Common myeloid progenitor, CD34-positive (primary cell): ENCODE measurements at regions not wholly inside any gene's neighbourhood (a gene's known extent, or its start where the extent isn't known, plus 50 kb on each side); places are given as distances from the start of the nearest gene placed in this dataset.

Experiments
- CTCF ChIA-PET: fragments of 350-600 bp; sonication (Branson Sonifier 250); formaldehyde crosslinking; loops from one replicate; lab custom pipeline; 2021; ENCODE audit warnings: antibody characterized with exemption; lab: Charles Lee
- POLR2A ChIA-PET: fragments of 350-600 bp; sonication (Branson Sonifier 250); formaldehyde crosslinking; loops from one replicate; lab custom pipeline; 2021; ENCODE audit warnings: antibody characterized with exemption; lab: Charles Lee
- DNase-seq, 3 donors: peaks; one replicate each; pipeline versions ENCODE4 v3.0.0 to v3.0.0-alpha.2; 2013
- H3K27ac ChIP-seq, 2 experiments: 1 replicate in 1 of 2; 2 replicates in 1 of 2; pipeline ENCODE4 v1.7.0; 2013; ENCODE audit warnings: inconsistent platforms in 2 of 2, low read length in 2 of 2, mild to moderate bottlenecking in 2 of 2, low read depth in 1 of 2, moderate library complexity in 1 of 2; ENCODE audit not compliant: severe bottlenecking in 2 of 2, insufficient read depth in 1 of 2, poor library complexity in 1 of 2
- H3K27me3 ChIP-seq, 5 experiments: replicated peaks in 2 of 5; 1 replicate in 3 of 5; 2 replicates in 2 of 5; pipeline versions ENCODE4 v1.6.1 to v1.7.0; 2013; ENCODE audit warnings: low read length in 4 of 5, mild to moderate bottlenecking in 2 of 5, moderate library complexity in 2 of 5, inconsistent platforms in 1 of 5; ENCODE audit not compliant: insufficient read depth in 5 of 5, control insufficient read depth in 4 of 5
- H3K36me3 ChIP-seq, 4 experiments: 1 replicate in 2 of 4; 2 replicates in 2 of 4; pipeline versions ENCODE4 v1.6.1 to v1.7.0; 2013; ENCODE audit warnings: low read length in 3 of 4, control low read depth in 1 of 4, mild to moderate bottlenecking in 1 of 4; ENCODE audit not compliant: control insufficient read depth in 4 of 4, insufficient read depth in 4 of 4
- H3K4me1 ChIP-seq, 4 experiments: 1 replicate in 3 of 4; 2 replicates in 1 of 4; pipeline versions ENCODE4 v1.6.1 to v1.7.1; 2013; ENCODE audit warnings: low read length in 3 of 4, mild to moderate bottlenecking in 3 of 4, control low read depth in 1 of 4, inconsistent platforms in 1 of 4, moderate library complexity in 1 of 4; ENCODE audit not compliant: control insufficient read depth in 4 of 4, insufficient read depth in 4 of 4; ENCODE audit errors: control extremely low read depth in 1 of 4
- H3K4me3 ChIP-seq, 7 experiments: 1 replicate in 4 of 7; 2 replicates in 3 of 7; pipeline versions ENCODE4 v1.5.1 to v1.7.0; 2013; ENCODE audit warnings: mild to moderate bottlenecking in 7 of 7, low read length in 6 of 7, moderate library complexity in 6 of 7, inconsistent platforms in 2 of 7, low read depth in 2 of 7, control low read depth in 1 of 7; ENCODE audit not compliant: insufficient read depth in 4 of 7, control insufficient read depth in 1 of 7; ENCODE audit errors: extremely low read depth in 1 of 7
- H3K9me3 ChIP-seq, 5 experiments: 1 replicate in 4 of 5; 2 replicates in 1 of 5; pipeline versions ENCODE4 v1.6.1 to v1.7.1; 2013; ENCODE audit warnings: low read length in 4 of 5, mild to moderate bottlenecking in 2 of 5, inconsistent platforms in 1 of 5, low read depth in 1 of 5, moderate library complexity in 1 of 5; ENCODE audit not compliant: control insufficient read depth in 4 of 5, insufficient read depth in 2 of 5; ENCODE audit errors: control extremely low read depth in 1 of 5
- WGBS: methylation state at CpG from one replicate; pipeline ENCODE4 v1.1.5; 2013; ENCODE audit not compliant: insufficient coverage; 5-methylcytosine and 5-hydroxymethylcytosine counted together

DNA sequence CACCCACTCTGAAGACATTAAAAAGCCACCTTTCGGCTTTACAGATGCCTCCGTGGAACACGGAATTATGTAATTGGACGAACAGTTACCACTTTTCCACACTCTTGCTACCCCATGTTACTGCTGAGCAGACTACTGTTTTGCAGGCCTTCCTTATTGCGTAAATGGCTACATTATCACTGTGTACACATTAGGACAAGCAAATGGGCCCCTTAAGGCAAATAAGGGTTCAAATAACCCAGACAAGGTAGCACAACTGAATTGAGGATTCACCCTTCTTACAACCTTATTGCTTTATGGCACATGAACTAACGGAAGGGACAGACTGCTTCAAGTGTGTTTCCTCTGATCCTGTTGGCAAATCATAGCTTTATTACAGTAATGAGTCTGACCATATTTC lies 832.2 kb upstream of the FANCL start:
- H3K27ac ChIP-seq: no peak overlapping the region
- DNase-seq: no peak
- no peaks in the 10 kb centered on the region for H3K27me3 ChIP-seq
- 99% methylated on average over 6 of the region's 6 CpGs for WGBS
- H3K36me3 ChIP-seq: no peaks in the 10 kb centered on the region
- no peaks in the 10 kb centered on the region for H3K4me1 ChIP-seq
- H3K9me3 ChIP-seq: peaks cover 0 to 2% (median 0%) of the 10 kb centered on the region in 5 experiments
- no peak overlapping the region for H3K4me3 ChIP-seq
- CTCF ChIA-PET: no interaction called here
- POLR2A ChIA-PET: no interaction called here

DNA sequence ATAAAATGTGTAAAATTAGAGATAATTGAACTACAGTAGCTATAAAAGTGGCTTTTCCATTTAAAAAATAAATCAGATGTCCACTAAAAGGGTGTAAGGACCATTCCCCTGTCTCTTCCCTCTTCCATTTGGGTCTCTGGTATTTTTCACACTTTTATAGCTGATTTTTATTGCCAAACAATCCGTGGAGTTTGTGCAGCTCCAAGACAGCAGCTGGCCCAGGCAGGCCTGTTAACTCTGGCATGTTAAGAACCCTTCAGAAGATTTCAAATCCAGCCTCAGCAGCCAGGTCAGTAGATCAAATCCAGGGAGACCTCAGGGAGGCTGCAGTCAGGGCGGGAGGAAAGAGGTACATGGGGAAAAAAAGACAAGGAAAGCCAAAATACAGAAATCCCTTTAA lies 827.1 kb upstream of the FANCL start:
- peaks cover 0 to 2% (median 0%) of the 10 kb centered on the region in 5 experiments for H3K9me3 ChIP-seq
- H3K36me3 ChIP-seq: no peaks in the 10 kb centered on the region
- 100% methylated on average over 1 of the region's 2 CpGs for WGBS
- no peaks in the 10 kb centered on the region for H3K4me1 ChIP-seq
- no peaks in the 10 kb centered on the region for H3K27me3 ChIP-seq
- no peak overlapping the region for H3K27ac ChIP-seq
- no peak overlapping the region for H3K4me3 ChIP-seq
- ChIA-PET CTCF (interaction anchor here (1.6 kb wide), 1 partner anchor 43 kb away, joined by 3 read pairs; no protein-coding TSS in a partner anchor), POLR2A (no interaction called here)
- no peak for DNase-seq

DNA sequence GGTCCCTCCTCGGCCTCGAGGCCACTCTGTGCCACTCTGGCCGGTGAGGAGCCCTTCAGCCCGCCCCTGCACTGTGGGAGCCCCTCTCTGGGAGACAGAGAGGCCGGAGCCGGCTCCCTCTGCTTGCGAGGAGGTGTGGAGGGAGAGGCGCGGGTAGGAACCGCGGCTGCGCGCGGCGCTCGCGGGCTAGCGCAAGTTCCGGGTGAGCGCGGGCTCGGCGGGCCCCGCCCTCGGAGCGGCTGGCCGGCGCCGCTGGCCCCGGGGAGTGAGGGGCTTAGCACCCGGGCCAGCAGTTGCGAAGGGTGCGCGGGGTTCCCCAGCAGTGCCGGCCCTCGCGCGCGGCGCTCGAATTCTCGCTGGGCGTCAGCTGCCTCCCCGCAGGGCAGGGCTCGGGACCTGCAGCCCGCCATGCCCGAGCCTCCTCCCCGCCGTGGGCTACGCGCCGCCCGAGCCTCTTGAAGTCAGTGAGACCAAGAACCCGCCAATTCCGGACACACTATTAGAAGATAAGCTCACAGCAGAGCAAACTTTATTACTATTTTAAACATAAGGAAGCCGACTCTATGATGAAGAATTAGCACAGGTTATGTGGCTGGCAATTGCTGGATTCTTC lies 825.8 kb upstream of the FANCL start:
- CTCF ChIA-PET: no interaction called here
- H3K27me3 ChIP-seq: no peaks in the 10 kb centered on the region
- POLR2A ChIA-PET: no interaction called here
- H3K4me1 ChIP-seq: no peaks in the 10 kb centered on the region
- H3K27ac ChIP-seq: no peak overlapping the region
- 97% methylated on average over 40 of the region's 56 CpGs for WGBS
- no peaks in the 10 kb centered on the region for H3K36me3 ChIP-seq
- no peak overlapping the region for H3K4me3 ChIP-seq
- DNase-seq: no peak
- H3K9me3 ChIP-seq: peaks cover 0 to 2% (median 0%) of the 10 kb centered on the region in 5 experiments

DNA sequence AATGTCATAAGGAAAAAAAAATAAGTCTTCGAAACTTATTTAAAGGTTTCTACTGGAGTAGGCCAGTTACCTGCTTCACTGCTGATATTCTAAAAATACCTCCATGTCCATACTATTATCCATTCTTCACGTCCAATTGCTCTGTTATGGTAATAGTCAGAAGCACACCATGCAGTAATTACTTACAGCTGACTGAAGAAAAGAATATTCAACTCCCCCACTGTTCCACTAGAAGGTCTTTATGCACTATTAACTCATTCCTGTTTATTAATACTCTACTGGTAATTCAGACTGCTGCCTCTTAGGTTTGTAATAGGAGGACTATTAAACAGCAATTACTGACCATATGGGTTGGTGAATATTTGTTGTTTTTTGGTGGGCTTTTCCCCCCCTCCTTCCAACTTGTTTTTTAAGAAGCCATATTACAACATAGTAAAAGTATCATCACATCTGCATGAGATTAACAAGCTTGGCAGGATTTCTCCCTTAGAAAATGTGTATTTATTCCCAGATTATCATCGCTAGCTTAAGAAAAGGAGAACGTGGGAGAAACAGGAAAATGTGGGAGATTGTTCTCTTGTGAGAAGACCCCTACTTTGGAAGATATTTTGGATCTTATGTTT lies 806.4 kb upstream of the FANCL start:
- POLR2A ChIA-PET: no interaction called here
- H3K4me1 ChIP-seq: peaks cover 3 to 12% (median 8%) of the 10 kb centered on the region in 4 experiments
- H3K36me3 ChIP-seq: peaks cover 0 to 2% (median 0%) of the 10 kb centered on the region in 4 experiments
- H3K9me3 ChIP-seq: no peaks in the 10 kb centered on the region
- no peak for DNase-seq
- no peaks in the 10 kb centered on the region for H3K27me3 ChIP-seq
- no peak overlapping the region for H3K4me3 ChIP-seq
- H3K27ac ChIP-seq: no peak overlapping the region
- 100% methylated on average over 2 of the region's 4 CpGs for WGBS
- CTCF ChIA-PET: interaction anchor here (1.7 kb wide), 1 partner anchor 9 kb away, joined by 5 read pairs; no protein-coding TSS in a partner anchor

DNA sequence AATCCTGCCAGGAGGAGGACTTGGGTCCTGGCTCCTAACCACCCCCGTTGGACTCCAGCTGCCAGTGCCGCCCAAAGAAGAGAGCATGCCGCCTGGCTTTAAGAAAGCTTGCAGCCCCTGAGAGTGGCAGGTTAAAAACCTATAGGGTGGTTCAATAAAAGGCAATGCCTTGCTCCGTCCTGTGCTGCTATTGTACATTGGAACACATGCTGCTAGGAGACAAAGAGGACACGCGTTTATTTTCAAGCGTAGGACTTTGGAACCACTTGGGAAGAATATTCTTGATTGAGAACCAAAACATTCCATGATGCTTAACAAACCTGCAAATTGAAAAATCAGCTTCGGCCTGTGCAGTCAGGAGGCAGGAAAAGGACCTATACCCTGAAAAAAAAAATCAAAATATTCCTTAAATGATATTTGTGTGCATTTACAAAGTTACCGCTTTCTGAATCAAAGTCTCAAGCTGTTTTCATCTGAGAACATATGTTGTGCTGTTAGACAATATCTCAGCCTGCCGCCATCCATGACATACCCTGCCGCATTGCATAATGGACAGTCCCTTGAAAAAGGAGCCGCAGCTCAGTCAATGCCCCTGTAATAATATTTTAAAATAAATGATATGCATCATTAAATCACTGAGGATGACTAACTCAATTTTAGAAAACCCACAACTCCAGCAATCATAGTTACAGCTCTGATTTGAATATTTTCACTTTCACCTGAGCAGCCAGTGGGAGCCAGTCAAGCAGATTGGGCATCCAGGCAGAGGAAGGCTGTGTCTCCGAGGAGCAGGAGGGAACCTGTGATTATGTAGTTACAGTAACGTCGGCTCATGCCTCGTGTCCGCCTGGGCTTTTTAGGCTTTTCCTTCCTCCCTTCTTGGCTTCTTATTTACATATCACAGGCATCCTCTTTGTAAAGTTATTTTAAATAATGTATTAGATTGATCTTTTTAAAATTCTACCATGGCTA lies 805.6 kb upstream of the FANCL start:
- H3K27me3 ChIP-seq: no peaks in the 10 kb centered on the region
- peaks cover 3 to 12% (median 8%) of the 10 kb centered on the region in 4 experiments for H3K4me1 ChIP-seq
- H3K27ac ChIP-seq: no peak overlapping the region
- DNase-seq: no peak
- CTCF ChIA-PET: interaction anchor here (1.3 to 1.7 kb wide), 3 partner anchors 8 to 20 kb away, joined by 3 to 5 read pairs (median 4); no protein-coding TSS in a partner anchor
- no peak overlapping the region for H3K4me3 ChIP-seq
- POLR2A ChIA-PET: interaction anchor here (0.5 kb wide), 1 partner anchor 20 kb away, joined by 4 read pairs; no protein-coding TSS in a partner anchor
- H3K9me3 ChIP-seq: no peaks in the 10 kb centered on the region
- H3K36me3 ChIP-seq: no peaks in the 10 kb centered on the region
- 100% methylated on average over 8 of the region's 17 CpGs for WGBS

DNA sequence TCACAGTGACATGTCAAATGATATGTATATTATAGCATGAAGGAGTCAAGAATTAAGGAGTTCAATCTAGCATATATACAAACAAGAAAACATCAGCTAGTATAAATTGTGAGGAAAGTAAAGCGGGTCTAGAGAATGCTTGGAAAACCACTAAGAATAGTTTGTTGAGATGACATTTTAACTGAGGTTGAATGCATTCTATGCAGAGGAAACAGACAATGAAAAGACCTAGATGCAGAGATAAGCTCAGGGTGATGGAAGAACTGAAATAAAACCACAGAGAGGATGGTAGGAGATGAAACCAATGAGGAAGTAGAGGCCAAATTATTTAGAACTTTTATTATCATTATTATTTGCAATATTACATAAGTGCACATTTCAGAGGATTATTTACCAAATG lies 803.6 kb upstream of the FANCL start:
- Histone ChIP-seq H3K9me3 (no peaks in the 10 kb centered on the region), H3K4me1 (peaks cover 3 to 12% (median 8%) of the 10 kb centered on the region in 4 experiments), H3K4me3 (no peak overlapping the region), H3K36me3 (no peaks in the 10 kb centered on the region), H3K27ac (no peak overlapping the region), H3K27me3 (no peaks in the 10 kb centered on the region)
- ChIA-PET CTCF (interaction anchor here (2.5 kb wide), 1 partner anchor 19 kb away, joined by 11 read pairs; no protein-coding TSS in a partner anchor), POLR2A (no interaction called here)
- no CpG with 5 or more reads among the region's 1 CpG for WGBS
- peak in 2 of 3 donors; percentile 50 to 67 for DNase-seq
